ENCODE measurements at regions not wholly inside any gene's neighbourhood (a gene's known extent, or its start where the extent isn't known, plus 50 kb on each side); places are given as distances from the start of the nearest gene placed in this dataset.
A peak's percentile ranks its signal among the peaks of the same experiment; 100 is the strongest.

DNA sequence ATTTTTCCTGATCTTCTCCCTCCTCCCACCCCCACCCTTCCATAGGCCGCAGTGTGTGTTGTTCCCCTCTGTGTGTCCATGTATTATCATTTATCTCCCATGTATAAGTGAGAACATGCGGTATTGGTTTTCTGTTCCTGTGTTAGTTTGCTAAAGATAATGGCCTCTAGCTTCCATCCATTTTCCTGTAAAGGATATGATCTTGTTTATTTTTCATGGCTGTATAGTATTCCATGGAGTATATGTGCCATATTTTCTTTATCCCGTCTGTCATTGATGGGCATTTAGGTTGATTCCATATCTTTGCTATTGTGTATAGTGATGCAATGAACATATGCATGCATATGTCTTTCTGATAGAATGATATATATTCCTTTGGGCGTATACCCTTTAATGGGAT lies 173.3 kb upstream of the NAALADL2 start:
- no peak for TF ChIP-seq FOXP2 (optimal IDR thresholded peaks at IDR 0.05; ENCODE audit: control extremely low read depth, extremely low read length, insufficient read depth)
- DNase-seq (ENCODE audit: low read depth, low spot score), result no peak
- H3K9me3 ChIP-seq (ENCODE audit: low read depth, low read length), result no peaks in the 10 kb centered on the region
- H3K4me3 ChIP-seq, result no peak overlapping the region
- H3K27ac ChIP-seq, result no peak overlapping the region
- H3K36me3 ChIP-seq (ENCODE audit: insufficient read depth, low read length), result no peaks in the 10 kb centered on the region
- H3K9ac ChIP-seq (ENCODE audit: insufficient read length), result no peak overlapping the region

DNA sequence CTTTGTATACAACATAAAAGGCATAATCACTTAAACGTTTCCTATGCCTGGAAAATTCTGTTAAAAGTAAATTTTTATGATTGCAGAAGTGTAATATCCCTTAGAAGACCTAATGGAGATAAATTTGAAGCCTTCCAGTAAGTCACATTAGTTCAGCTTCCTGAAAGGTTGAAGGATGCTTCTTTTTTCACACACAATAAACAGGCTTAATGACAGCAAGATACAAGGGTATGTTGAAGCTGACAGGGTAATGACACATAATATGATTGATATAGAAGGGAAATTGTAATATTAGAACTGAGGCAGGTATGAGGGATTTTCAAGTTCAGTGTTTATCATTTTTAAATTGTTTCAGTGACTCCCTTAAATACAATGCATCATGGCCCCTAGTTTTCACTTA lies 161.8 kb upstream of the NAALADL2 start:
- H3K27ac ChIP-seq, result no peak overlapping the region
- H3K9ac ChIP-seq (ENCODE audit: insufficient read length), result no peak overlapping the region
- no peaks in the 10 kb centered on the region for H3K36me3 ChIP-seq (ENCODE audit: insufficient read depth, low read length)
- TF ChIP-seq FOXP2 (optimal IDR thresholded peaks at IDR 0.05; ENCODE audit: control extremely low read depth, extremely low read length, insufficient read depth) (no peak), POLR2AphosphoS5 (IDR thresholded peaks at IDR 0.05; ENCODE audit: borderline replicate concordance, low read depth, low read length) (no peak), EZH2 (IDR thresholded peaks at IDR 0.05) (no peak)
- no peak overlapping the region for H3K4me3 ChIP-seq
- DNase-seq (ENCODE audit: low read depth, low spot score), result no peak
- H3K9me3 ChIP-seq (ENCODE audit: low read depth, low read length), result no peaks in the 10 kb centered on the region

DNA sequence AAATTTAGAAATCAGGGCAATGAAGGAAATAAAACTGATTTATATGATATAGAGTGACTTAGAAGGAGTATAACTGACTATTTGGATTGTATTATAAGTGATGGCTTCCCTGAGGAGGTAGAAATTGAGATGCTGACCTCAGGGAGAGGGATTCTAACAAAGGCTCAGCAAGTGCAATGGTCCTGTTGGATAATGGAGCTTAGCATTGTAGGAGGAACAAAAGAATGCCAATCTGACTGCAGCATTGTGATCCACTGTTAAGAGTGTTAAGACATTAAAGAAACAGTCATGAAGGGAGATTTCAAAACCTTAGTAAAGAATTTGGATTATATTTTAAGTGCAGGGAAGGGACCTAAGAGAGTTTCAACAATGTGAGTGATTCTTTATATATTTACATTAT lies 158.4 kb upstream of the NAALADL2 start:
- TF ChIP-seq POLR2AphosphoS5 (IDR thresholded peaks at IDR 0.05; ENCODE audit: borderline replicate concordance, low read depth, low read length), result no peak
- TF ChIP-seq EZH2 (IDR thresholded peaks at IDR 0.05), result no peak
- TF ChIP-seq FOXP2 (optimal IDR thresholded peaks at IDR 0.05; ENCODE audit: control extremely low read depth, extremely low read length, insufficient read depth), result no peak
- DNase-seq (ENCODE audit: low read depth, low spot score), result no peak
- Histone ChIP-seq H3K9me3 (ENCODE audit: low read depth, low read length) (no peaks in the 10 kb centered on the region), H3K4me3 (no peak overlapping the region), H3K27ac (no peak overlapping the region), H3K9ac (ENCODE audit: insufficient read length) (no peak overlapping the region), H3K36me3 (ENCODE audit: insufficient read depth, low read length) (no peaks in the 10 kb centered on the region)

DNA sequence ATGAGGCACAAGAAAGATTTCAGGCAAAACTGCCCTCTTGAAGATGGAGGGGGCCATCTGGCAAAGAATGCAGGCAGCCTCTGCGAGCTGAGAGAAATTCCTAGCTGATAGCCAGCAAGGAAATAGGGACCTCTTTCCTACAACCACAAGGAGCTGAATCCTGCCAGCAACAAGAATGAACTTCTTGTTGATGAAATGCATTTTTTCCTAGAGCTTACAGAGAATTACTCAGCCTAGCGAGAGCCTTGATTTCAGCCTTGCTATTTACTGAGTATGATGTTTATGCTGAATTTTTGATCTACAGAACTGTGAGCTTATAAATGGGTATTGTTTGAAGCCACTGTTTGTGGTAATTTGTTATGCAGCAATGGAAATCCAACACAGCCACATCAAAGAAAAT lies 148.5 kb upstream of the NAALADL2 start:
- H3K9me3 ChIP-seq (ENCODE audit: low read depth, low read length), result no peaks in the 10 kb centered on the region
- H3K9ac ChIP-seq (ENCODE audit: insufficient read length), result no peak overlapping the region
- no peak overlapping the region for H3K27ac ChIP-seq
- DNase-seq (ENCODE audit: low read depth, low spot score), result no peak
- TF ChIP-seq POLR2AphosphoS5 (IDR thresholded peaks at IDR 0.05; ENCODE audit: borderline replicate concordance, low read depth, low read length), result no peak
- TF ChIP-seq FOXP2 (optimal IDR thresholded peaks at IDR 0.05; ENCODE audit: control extremely low read depth, extremely low read length, insufficient read depth), result no peak
- TF ChIP-seq EZH2 (IDR thresholded peaks at IDR 0.05), result no peak
- no peak overlapping the region for H3K4me3 ChIP-seq
- H3K36me3 ChIP-seq (ENCODE audit: insufficient read depth, low read length), result no peaks in the 10 kb centered on the region

DNA sequence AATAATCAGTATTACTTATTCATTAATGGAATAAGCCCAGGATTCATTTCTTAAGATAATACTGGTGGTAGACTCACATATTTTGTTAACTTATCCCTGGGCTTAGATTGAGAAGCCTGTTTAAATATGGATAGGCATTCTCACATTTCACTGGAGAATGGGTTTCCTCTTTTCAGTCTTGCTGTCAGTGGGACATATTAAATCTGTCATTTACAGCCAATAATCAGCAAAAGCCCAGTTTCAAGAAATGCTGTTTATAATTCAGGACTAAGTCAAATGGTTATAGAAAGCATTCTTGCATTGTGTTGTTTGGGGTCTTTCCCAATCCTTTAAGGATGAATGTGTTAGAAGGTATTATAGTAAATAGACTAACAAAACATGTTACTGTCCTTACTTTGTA lies 143.7 kb upstream of the NAALADL2 start:
- Histone ChIP-seq H3K36me3 (ENCODE audit: insufficient read depth, low read length) (no peaks in the 10 kb centered on the region), H3K4me3 (no peak overlapping the region), H3K9me3 (ENCODE audit: low read depth, low read length) (no peaks in the 10 kb centered on the region), H3K9ac (ENCODE audit: insufficient read length) (no peak overlapping the region), H3K27ac (no peak overlapping the region)
- TF ChIP-seq POLR2AphosphoS5 (IDR thresholded peaks at IDR 0.05; ENCODE audit: borderline replicate concordance, low read depth, low read length) (no peak), EZH2 (IDR thresholded peaks at IDR 0.05) (no peak), FOXP2 (optimal IDR thresholded peaks at IDR 0.05; ENCODE audit: control extremely low read depth, extremely low read length, insufficient read depth) (no peak)
- DNase-seq (ENCODE audit: low read depth, low spot score), result no peak

DNA sequence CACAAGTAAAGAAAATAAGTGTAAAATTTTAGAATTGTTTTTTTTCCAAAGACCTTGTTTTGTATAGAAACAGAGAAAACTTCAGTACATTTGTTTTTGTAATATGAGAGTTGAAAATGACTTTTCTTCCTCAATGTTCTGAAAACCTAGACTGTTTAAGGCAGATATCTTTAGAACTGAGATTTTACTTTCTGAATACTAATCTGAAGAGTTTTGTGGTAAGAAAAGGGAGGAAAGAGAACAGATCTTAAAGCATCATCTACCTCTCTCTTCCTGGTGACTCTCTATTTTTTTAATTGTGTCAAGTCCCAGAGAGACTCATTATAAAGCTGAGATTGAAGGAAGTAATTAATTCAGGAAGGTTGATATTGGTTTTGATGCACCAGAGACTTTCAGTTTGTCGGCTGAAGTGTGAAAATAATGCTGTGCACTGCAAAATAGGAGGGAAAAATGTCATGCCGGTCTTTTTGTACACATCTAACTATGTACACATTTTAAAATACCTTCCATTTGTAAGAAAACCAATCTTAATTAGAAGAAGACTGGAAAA lies 142.1 kb upstream of the NAALADL2 start:
- Histone ChIP-seq H3K9me3 (ENCODE audit: low read depth, low read length) (no peaks in the 10 kb centered on the region), H3K9ac (ENCODE audit: insufficient read length) (no peak overlapping the region), H3K4me3 (no peak overlapping the region), H3K36me3 (ENCODE audit: insufficient read depth, low read length) (no peaks in the 10 kb centered on the region), H3K27ac (no peak overlapping the region)
- no peak for DNase-seq (ENCODE audit: low read depth, low spot score)
- TF ChIP-seq POLR2AphosphoS5 (IDR thresholded peaks at IDR 0.05; ENCODE audit: borderline replicate concordance, low read depth, low read length) (no peak), FOXP2 (optimal IDR thresholded peaks at IDR 0.05; ENCODE audit: control extremely low read depth, extremely low read length, insufficient read depth) (no peak), EZH2 (IDR thresholded peaks at IDR 0.05) (no peak)

DNA sequence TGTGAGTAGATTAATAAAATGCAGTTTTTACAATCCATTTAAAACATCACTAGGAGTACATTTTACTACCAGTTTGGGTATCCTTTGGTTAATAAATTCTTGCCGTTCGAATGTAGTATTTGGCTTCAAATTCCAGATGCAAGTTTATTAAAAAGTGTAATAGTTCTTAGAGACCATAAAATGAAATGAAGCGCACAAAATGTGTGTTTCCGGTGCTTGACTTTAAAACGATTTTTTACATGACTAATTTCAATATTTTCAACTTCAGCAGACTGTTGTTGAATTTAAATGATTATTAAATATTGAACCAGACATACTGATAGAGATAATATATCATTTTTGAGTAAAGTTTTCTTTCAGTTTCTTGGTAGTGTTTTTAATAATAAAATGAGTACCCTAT lies 138.4 kb upstream of the NAALADL2 start:
- Histone ChIP-seq H3K36me3 (ENCODE audit: insufficient read depth, low read length) (no peaks in the 10 kb centered on the region), H3K27ac (no peak overlapping the region), H3K4me3 (peak overlapping the region; percentile 16), H3K9ac (ENCODE audit: insufficient read length) (no peak overlapping the region), H3K9me3 (ENCODE audit: low read depth, low read length) (no peaks in the 10 kb centered on the region)
- peak; percentile 100 for DNase-seq (ENCODE audit: low read depth, low spot score)
- TF ChIP-seq POLR2AphosphoS5 (IDR thresholded peaks at IDR 0.05; ENCODE audit: borderline replicate concordance, low read depth, low read length) (peak; percentile 71; the same call in 1 of the 2 replicates), FOXP2 (optimal IDR thresholded peaks at IDR 0.05; ENCODE audit: control extremely low read depth, extremely low read length, insufficient read depth) (peak; percentile 19), EZH2 (IDR thresholded peaks at IDR 0.05) (no peak)

DNA sequence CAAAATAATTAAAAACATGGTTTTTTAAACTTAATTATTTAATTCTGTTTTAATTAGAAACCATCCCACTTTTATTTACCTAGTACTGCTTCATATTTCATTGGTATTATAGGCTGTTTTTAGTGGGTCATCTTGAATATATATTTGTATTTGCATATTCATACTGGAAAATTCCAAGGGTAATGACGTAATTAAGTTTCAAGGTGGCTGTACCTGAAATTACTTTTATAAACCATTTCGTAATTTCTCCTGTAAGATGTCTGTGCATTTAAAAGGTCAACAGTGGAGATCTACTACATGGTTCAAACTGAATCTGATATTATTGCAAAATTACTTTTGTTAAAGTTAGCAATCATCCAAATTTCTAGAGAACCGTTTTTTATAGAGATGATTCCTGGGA lies 133.8 kb upstream of the NAALADL2 start:
- no peak for DNase-seq (ENCODE audit: low read depth, low spot score)
- H3K9me3 ChIP-seq (ENCODE audit: low read depth, low read length), result no peaks in the 10 kb centered on the region
- no peak overlapping the region for H3K4me3 ChIP-seq
- H3K27ac ChIP-seq, result no peak overlapping the region
- TF ChIP-seq FOXP2 (optimal IDR thresholded peaks at IDR 0.05; ENCODE audit: control extremely low read depth, extremely low read length, insufficient read depth) (no peak), EZH2 (IDR thresholded peaks at IDR 0.05) (no peak), POLR2AphosphoS5 (IDR thresholded peaks at IDR 0.05; ENCODE audit: borderline replicate concordance, low read depth, low read length) (no peak)
- no peak overlapping the region for H3K9ac ChIP-seq (ENCODE audit: insufficient read length)
- no peaks in the 10 kb centered on the region for H3K36me3 ChIP-seq (ENCODE audit: insufficient read depth, low read length)

DNA sequence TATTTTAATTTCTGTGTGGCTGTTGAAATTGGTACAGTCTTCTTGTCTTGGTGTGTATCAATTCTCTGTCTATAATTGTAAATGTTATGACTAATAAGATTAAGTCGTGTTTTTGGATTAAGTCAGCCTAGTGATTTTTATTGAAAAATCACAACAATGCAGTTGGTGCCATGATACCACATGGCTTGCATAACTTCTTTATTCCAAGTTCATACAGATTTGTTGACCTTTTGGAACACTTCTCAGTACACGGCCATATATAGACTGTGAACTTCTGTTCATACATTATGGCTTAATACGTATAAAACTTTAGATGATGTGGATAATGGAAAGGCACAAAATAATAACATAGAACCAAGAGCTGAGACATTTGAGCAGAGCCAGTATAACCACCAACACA lies 121.2 kb upstream of the NAALADL2 start:
- no peak overlapping the region for H3K27ac ChIP-seq
- no peak for DNase-seq (ENCODE audit: low read depth, low spot score)
- no peak for TF ChIP-seq FOXP2 (optimal IDR thresholded peaks at IDR 0.05; ENCODE audit: control extremely low read depth, extremely low read length, insufficient read depth)
- no peak for TF ChIP-seq EZH2 (IDR thresholded peaks at IDR 0.05)
- no peak for TF ChIP-seq POLR2AphosphoS5 (IDR thresholded peaks at IDR 0.05; ENCODE audit: borderline replicate concordance, low read depth, low read length)
- H3K36me3 ChIP-seq (ENCODE audit: insufficient read depth, low read length), result no peaks in the 10 kb centered on the region
- no peak overlapping the region for H3K9ac ChIP-seq (ENCODE audit: insufficient read length)
- H3K4me3 ChIP-seq, result no peak overlapping the region
- H3K9me3 ChIP-seq (ENCODE audit: low read depth, low read length), result no peaks in the 10 kb centered on the region

Measured in SK-N-MC (cell line).